M059J (cell line): ENCODE measurements at regions not wholly inside any gene's neighbourhood (a gene's known extent, or its start where the extent isn't known, plus 50 kb on each side); places are given as distances from the start of the nearest gene placed in this dataset.
"Not testable (repeated sequence)": the region's sequence is repeated elsewhere in the genome, so short reads cannot be mapped to it uniquely, and the experiment has no call there.

Experiments used
- DNase-seq: peaks from one replicate; pipeline ENCODE4 v3.0.0-alpha.2; 2012; ENCODE audit warnings: low read depth

DNA sequence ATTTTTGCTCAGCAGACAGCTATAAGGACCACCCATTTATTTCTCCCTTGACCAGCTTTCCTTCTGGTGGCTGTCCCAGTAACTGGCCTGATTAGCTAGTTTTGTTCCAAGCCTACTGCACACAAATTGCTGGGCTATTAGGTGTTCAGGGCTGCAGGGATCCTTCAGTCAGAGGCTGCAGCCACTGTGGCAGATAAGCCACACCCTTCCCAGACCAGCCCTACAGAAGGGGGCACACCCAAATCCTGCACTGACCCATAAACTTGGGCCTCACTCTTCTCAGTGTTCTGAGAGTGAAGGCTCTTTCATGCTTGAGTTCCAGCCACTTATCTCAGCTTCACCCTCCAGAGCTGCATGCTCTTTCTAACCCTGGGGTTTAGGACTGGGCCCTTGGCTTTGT lies 200.0 kb downstream of the AASDHPPT start:
- DNase-seq, result no peak

DNA sequence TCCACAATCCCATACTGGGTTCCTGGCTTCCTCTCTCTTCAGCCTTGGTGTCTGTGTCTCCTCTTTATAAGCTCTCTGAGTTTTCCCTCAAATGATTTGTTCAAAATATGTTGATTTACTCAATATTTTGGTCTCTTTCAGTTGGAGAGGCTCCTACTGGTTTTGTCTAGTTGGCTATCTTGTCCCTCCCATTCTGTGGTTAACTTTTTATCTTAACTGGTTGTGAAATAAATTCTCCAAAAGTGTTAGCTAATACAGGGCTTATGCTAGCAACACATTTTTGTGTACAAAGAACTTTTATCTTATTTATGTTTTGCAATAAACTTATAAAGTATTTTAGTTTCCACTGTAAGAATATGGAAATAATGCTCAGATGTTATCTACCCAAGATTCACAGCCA lies 200.9 kb downstream of the AASDHPPT start:
- DNase-seq, result no peak

- DNase-seq, result no peak
Measured at GRCh38 chr11:106280036-106280435, 202.6 kb downstream of the AASDHPPT start.

- DNase-seq, result peak; percentile 85
Measured at GRCh38 chr11:106281455-106282173, 204.2 kb downstream of the AASDHPPT start.

DNA sequence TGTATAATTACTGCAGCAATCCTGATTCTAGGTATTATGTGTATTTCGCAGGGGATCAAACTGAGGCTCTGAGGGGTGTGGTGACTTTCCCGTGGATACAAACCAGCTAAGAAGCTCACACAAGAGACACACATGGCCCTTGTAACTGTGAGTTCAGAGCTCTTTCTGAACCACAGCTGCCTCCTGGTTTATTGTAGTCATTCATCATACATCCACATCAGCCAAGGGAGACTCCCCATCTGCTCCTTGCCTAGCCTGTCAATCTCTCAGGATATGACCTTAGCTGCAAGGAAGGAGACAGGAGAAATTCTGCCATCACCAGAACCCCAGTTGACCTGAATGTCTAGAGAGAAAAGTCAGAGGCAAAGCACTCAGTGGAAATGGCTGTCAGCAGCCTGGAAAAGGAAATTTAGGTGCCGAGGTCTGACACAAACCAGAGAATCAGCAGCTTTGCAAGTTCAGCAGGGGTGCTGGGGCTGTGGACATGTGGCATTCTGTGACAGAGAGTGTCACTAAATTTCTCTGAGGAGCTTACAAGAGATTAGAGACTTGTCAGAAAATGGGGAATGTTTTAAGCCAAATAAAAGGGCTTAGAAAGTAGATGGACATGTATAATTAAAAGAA lies 209.5 kb downstream of the AASDHPPT start:
- DNase-seq, result no peak

DNA sequence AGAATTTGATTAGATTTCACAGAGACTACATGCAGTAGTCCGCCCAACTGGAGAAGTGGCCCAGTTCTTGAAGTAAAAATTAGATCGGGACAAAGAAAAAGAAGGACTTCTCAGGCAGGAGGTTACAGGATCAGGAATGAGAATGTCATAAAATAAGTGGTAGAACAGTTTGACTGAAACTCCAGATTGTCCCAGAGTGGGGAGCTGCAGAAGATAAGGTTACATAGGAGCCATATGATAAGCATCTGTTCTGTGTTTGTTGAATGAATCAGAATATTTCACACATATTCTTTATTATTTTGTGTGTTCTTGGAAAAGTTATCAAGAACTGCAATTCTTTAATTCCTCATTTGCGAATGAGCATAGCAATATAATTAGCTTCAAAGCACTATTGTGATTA lies 210.6 kb downstream of the AASDHPPT start:
- no peak for DNase-seq

- DNase-seq, result no peak
Measured at GRCh38 chr11:106288822-106289387, 211.4 kb downstream of the AASDHPPT start.

GRCh38 chr11:106292526-106292925 lies 215.1 kb downstream of the AASDHPPT start:
- no peak for DNase-seq

DNA sequence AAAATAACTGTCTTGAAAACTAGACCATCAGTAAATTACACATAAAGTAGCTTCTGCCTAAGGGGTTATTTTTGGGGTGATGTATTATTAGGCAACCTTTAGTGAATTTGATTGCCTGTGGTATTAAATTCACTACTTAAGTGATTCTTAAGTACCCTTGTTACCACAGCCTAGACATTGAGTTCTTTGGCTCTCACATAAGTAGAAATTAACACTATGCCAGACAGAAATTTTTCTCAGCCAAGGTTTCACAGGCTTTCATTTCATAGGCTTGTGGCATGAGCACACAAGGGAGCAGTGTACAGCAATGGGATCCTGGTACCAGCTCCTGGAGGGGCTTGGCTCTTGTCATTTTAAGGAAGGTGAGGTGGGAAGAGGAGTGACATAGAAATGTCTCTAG lies 218.5 kb downstream of the AASDHPPT start:
- DNase-seq, result no peak

DNA sequence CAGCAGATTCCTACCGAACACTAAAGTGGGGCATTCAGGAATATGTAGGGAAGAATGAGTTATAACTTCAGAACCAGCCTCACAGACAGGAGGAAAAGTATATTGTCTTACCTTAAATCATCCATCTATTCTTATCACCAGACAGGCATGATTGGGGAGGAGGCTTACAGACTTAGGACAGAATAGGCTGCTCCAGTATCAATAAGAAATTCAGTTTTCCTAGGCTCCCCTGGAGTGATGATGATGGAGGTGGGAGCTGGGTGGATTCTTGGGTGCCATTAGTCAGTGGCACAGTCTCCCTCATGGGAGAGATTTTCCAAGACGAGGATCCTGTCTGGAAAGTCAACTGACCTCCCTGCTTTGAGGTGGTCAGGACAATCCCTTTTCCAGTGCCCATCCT lies 225.0 kb downstream of the AASDHPPT start:
- no peak for DNase-seq

- peak; percentile 34 for DNase-seq
Measured at GRCh38 chr11:106304274-106304673, 226.8 kb downstream of the AASDHPPT start.

DNA sequence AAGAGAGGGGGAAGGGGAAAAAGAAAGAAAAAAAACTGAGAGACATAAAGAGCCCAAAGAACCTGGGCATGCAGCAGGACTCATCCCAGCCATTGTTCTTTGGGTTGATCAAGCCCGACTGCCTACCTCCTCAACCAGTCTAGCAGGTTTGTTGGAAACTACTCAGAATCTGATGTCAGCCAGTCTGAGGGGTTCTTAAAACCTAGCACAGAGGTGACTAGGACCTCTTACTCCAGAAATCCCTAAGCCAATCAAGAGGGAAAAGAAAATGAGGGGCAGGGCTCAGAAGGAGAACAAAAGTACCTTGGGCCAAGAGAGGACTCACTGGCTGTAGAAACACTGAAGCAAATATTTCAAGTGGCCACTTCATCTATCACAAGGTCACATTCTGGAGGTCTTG lies 228.0 kb downstream of the AASDHPPT start:
- no peak for DNase-seq

GRCh38 chr11:106306942-106307341 lies 229.5 kb downstream of the AASDHPPT start:
- peak; percentile 32 for DNase-seq

DNA sequence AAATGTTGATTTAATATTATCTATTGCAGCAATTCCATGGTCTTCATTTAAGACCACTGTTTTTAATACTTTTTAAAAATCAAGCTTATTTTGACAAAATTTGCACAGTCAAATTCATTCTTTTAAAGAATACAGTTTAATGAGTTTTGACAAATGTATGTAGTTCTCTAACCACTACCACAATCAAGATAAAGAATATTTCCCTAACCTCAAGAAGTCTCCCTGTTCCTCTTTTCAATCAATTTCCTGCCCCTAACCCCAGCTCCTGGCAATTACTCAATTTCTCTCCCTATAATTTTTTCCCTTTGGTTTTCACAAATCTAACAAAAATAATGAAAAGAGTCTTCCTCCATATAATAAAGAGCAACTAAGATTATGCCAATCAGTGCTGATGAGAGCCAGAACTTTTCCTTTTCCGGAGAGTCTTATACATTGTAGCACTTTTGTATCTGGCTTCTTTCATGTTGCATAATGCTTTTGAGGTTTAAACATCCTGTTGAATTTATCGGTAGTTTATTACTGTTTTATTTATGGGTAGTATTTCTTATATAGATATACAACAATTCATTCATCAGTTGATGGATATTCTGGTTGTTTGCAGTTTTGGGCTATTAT lies 231.7 kb downstream of the AASDHPPT start:
- no peak for DNase-seq

DNA sequence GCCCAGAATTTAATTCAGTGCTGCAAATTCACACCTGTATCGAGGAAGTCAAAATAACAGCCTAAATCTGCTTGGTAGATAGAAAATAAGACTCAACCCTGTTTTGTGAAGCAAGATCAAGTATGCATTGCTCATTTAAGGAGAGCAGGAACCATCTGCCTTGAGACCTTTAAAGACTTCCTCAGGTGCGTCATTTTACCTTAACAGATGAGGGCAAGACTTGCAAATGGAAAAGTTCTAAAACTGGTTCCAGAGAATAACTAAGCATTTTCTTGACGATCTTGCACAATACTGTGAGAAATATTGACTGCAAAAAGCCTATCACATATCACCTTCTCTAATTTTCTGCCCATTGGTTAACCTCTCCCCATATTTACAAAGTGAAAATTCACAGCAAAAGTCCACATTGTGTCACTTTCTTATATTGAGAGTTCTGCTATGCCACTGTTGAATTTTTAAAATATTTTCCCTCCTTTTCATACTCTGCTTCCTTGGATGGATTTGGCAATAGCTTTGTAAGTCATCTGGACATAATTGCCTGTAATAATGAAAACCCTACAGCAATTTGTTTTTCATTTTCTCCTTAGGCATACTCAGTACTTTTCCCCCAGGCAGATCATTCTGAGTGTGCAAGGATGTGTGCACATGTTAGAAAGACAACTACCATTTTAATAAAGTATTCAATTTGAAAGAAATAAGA lies 234.2 kb downstream of the AASDHPPT start:
- no peak for DNase-seq

GRCh38 chr11:106317208-106317773 lies 239.8 kb downstream of the AASDHPPT start:
- not testable (repeated sequence) for DNase-seq

DNA sequence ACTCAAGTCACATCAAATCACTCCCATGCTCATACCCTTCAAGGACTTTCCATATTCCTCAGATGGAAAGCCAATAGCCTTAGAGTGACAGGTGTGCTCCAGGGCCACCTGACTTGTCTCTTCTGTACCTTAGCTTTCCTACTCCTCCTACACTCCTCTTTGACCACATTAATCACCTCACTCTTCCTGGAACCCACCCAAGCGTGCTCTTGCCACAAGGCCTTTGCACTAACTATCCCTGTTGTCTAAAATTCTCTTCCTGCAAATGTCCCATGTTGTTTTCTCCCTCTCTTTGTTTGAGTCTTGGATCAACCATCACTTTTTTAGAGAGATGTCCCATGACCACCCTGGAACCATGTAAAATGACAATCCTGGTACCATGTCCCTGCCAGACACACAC lies 244.1 kb downstream of the AASDHPPT start:
- DNase-seq, result no peak

DNA sequence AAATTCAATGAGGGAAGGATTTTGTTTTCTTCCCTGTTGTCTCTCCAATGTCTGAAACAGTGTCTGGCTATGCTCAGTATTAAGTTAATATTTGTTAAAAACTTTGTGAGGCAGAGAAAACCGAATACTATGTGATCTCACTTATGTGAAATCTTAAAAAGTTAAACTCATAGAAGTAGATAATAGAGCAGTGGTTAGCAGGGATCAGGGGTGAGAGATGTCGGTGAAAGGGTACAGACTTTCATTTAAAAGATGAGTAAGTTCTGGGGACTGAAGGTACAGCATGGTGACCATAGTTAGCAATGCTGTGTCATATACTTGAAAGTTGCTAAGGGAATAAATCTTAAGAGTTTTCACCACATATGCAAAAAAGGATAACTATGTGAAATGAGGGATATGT lies 244.6 kb downstream of the AASDHPPT start:
- no peak for DNase-seq

DNA sequence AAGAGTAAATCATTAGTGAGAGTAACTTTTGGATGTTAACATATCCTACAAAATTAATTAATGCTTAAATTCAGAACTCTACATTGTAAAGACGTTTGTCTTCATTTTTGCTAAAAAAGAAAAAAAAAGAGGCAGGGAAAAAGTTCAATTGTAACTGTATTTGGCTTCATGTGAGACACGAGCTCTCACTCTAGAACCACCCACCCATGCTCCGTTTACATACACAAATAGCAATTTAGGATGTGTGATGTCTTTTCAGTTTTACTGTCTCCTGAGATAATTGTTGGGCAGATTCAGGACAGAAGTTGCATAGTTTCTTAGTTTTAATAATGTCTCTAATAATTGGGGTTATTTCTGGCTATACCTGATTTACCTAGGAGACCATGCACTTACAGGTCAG lies 248.6 kb downstream of the AASDHPPT start:
- DNase-seq, result no peak

GRCh38 chr11:106327134-106327533 lies 249.7 kb downstream of the AASDHPPT start:
- DNase-seq, result no peak

GRCh38 chr11:106327637-106328036 lies 250.2 kb downstream of the AASDHPPT start:
- no peak for DNase-seq
